AG04450 (cell line): ENCODE measurements at regions not wholly inside any gene's neighbourhood (a gene's known extent, or its start where the extent isn't known, plus 50 kb on each side); places are given as distances from the start of the nearest gene placed in this dataset.

ENCODE experiments used
- CTCF ChIA-PET: fragments of 300-600, 350-600 bp; formaldehyde crosslinking; extraction: SDS; loops from one replicate; lab custom pipeline; 2022; ENCODE audit warnings: antibody characterized with exemption, inconsistent platforms; lab: Charles Lee
- POLR2A ChIA-PET: fragments of 350-600 bp; formaldehyde crosslinking; extraction: SDS; loops from one replicate; lab custom pipeline; 2021; ENCODE audit warnings: antibody characterized with exemption, inconsistent platforms; lab: Yijun Ruan, JAX
- DNase-seq: peaks from one replicate; pipeline ENCODE4 v3.0.0-alpha.2; 2011; ENCODE audit warnings: low read depth, low spot score
- H3K27ac ChIP-seq: one replicate; pipeline ENCODE4 v1.5.1; 2012; ENCODE audit warnings: low read depth, low read length, control low read depth
- H3K27me3 ChIP-seq: one replicate; pipeline ENCODE4 v1.6.0; 2012; ENCODE audit warnings: low read length; ENCODE audit not compliant: control insufficient read depth, insufficient read depth
- H3K4me3 ChIP-seq: 2 replicates; pipeline ENCODE4 v1.5.1; 2011; ENCODE audit warnings: mild to moderate bottlenecking, low read depth, low read length, control low read depth
- H3K9me3 ChIP-seq: 2 replicates; pipeline ENCODE4 v1.5.1; 2012; ENCODE audit warnings: low read length; ENCODE audit not compliant: control insufficient read depth, insufficient read depth
- CTCF ChIP-seq: IDR thresholded peaks from 2 replicates; pipeline ENCODE4 v1.5.1; 2011; ENCODE audit warnings: low read depth, low read length, control low read depth, inconsistent platforms

- ChIA-PET CTCF (interaction anchor here (0.6 to 3.6 kb wide), 49 partner anchors 9 to 1342 kb away, joined by 3 to 46 read pairs (median 4); no protein-coding TSS in a partner anchor), POLR2A (no interaction called here)
- Histone ChIP-seq H3K9me3 (no peaks in the 10 kb centered on the region), H3K27ac (no peak overlapping the region), H3K27me3 (no peaks in the 10 kb centered on the region), H3K4me3 (no peak overlapping the region)
- DNase-seq = peak; percentile 15
- TF ChIP-seq CTCF = peak; percentile 56
These were observed 148.1 kb upstream of the MPDZ start for GRCh38 chr9:13427587-13427986.

GRCh38 chr9:13426606-13427005 lies 147.1 kb upstream of the MPDZ start:
- Histone ChIP-seq H3K4me3 (no peak overlapping the region), H3K9me3 (no peaks in the 10 kb centered on the region), H3K27ac (no peak overlapping the region), H3K27me3 (no peaks in the 10 kb centered on the region)
- DNase-seq = no peak
- no peak for TF ChIP-seq CTCF
- CTCF ChIA-PET = interaction anchor here (1.1 to 3.6 kb wide), 18 partner anchors 12 to 1343 kb away, joined by 3 to 46 read pairs (median 8); no protein-coding TSS in a partner anchor
- POLR2A ChIA-PET = no interaction called here

DNA sequence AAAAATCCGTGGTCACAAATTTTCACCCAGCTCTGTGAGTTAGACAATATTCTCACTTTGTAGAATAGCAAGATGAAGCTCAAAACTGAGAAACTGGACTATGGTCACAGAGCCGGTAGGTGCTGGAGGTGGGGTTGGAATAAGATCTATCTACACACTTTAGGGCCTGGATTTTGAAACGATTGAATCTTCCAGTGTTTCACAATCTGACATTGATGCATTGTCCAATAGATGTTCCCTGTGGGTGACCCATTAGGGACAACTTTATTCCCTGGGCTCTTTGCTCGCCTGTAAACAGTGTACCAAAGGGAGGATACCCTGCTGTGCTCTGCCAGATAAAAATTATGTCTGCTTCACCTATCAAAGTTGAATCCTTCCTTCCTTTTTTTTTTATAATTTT lies 145.4 kb upstream of the MPDZ start:
- ChIA-PET CTCF (interaction anchor here (0.9 kb wide), 1 partner anchor 263 kb away, joined by 3 read pairs; no protein-coding TSS in a partner anchor), POLR2A (no interaction called here)
- no peak for TF ChIP-seq CTCF

GRCh38 chr9:13424204-13424603 lies 144.7 kb upstream of the MPDZ start:
- no peak overlapping the region for H3K4me3 ChIP-seq
- TF ChIP-seq CTCF = no peak
- no peak overlapping the region for H3K27ac ChIP-seq
- H3K9me3 ChIP-seq = no peaks in the 10 kb centered on the region
- CTCF ChIA-PET = interaction anchor here (0.5 to 1.0 kb wide), 2 partner anchors 929 to 930 kb away, joined by 3 to 6 read pairs; no protein-coding TSS in a partner anchor
- H3K27me3 ChIP-seq = no peaks in the 10 kb centered on the region
- no peak for DNase-seq
- POLR2A ChIA-PET = no interaction called here

More for the DNA sequence above, 145.4 kb upstream of the MPDZ start:
- H3K27ac ChIP-seq = no peak overlapping the region
- H3K9me3 ChIP-seq = no peaks in the 10 kb centered on the region
- H3K27me3 ChIP-seq = no peaks in the 10 kb centered on the region
- DNase-seq = no peak
- no peak overlapping the region for H3K4me3 ChIP-seq

GRCh38 chr9:13414349-13414748 lies 134.9 kb upstream of the MPDZ start:
- H3K4me3 ChIP-seq = no peak overlapping the region
- H3K27ac ChIP-seq = no peak overlapping the region
- ChIA-PET CTCF (interaction anchor here (0.6 to 2.3 kb wide), 2 partner anchors 13 to 695 kb away, joined by 3 to 9 read pairs; no protein-coding TSS in a partner anchor), POLR2A (no interaction called here)
- no peaks in the 10 kb centered on the region for H3K27me3 ChIP-seq
- TF ChIP-seq CTCF = no peak
- H3K9me3 ChIP-seq = no peaks in the 10 kb centered on the region
- no peak for DNase-seq
